Skin epidermis (tissue), 12 donors: ENCODE measurements at regions not wholly inside any gene's neighbourhood (a gene's known extent, or its start where the extent isn't known, plus 50 kb on each side); places are given as distances from the start of the nearest gene placed in this dataset.

Experiments
- H3K27ac ChIP-seq, 21 experiments: fragments of 200-600 bp; sonication (generic) in 11 of 21; one replicate each; pipeline ENCODE4 v1.5.0; 2020; ENCODE audit warnings: mild to moderate bottlenecking in 3 of 21, inconsistent platforms in 2 of 21, moderate library complexity in 2 of 21
- H3K4me3 ChIP-seq, 7 experiments: fragments of 200-600 bp; sonication (generic) in 2 of 7; one replicate each; pipeline ENCODE4 v1.5.0; 2020; ENCODE audit warnings: inconsistent platforms in 2 of 7, mild to moderate bottlenecking in 2 of 7, moderate library complexity in 1 of 7

DNA sequence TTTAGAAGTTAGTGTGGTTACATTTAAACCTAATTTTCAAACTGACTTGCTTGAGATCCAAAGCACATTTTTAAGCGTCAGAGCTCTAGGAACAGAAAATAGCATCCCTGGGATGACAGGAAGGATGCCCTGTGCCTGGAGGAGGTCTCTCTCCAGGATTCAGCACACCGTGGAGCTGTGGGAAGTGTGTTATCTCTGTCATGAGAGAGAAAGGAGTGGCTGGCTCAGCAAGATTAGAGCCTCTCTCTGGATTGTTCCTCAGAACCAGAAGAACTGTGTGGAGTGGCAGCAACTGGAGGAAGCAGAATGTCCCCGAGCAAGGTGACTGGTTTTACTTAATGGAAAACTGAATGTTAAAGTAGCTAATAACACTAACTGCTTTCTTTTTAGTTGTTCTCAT lies 233.6 kb upstream of the TGFBR2 start:
- H3K27ac ChIP-seq, result peak overlapping the region in 1 of 21 experiments; percentile 34
- no peak overlapping the region for H3K4me3 ChIP-seq

DNA sequence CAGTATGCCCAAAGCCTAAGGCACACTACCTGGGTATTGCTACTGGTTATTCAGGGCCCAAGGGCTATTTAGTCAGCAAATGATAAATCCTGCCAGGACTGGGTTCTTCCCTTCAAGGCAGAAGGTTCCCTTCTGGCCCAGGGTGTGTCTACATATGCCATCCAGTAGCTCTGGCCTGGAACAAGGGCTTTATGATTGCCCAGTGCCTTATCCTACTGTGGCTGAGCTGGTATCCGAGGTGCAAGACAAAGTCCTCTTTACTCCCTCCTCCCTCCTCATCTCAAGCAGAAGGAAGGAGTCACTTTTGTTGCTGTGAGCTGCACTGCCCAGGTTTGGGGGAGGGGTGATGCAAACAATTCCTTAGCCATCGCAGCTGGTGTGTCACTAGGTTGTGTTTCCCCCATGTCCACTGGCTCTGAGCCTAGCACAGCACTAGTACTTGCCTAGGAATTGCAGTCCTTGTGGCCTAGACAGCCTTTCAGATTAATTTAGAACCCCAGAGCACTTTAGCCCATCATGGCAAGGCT lies 221.8 kb upstream of the TGFBR2 start:
- Histone ChIP-seq H3K27ac (no peak overlapping the region), H3K4me3 (no peak overlapping the region)

DNA sequence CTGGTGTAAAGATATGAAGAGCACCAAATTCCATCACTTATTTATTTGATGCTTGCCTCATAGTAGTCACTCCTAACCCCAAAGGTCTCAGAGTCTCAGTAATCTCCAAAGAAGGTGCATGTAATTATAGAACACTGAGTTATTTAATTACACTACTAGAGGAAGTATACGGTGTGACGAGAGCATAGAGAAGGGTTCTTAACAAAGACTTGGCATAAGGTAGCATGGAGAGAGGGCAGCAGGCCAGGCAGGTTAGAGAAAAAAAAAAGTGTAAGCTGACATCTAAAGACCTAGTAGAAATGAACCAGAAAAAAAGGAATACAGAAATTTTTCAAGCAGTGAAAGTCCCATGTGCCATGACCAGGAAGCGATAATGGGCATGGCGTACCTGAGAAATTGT lies 213.3 kb upstream of the TGFBR2 start:
- no peak overlapping the region for H3K4me3 ChIP-seq
- no peak overlapping the region for H3K27ac ChIP-seq

DNA sequence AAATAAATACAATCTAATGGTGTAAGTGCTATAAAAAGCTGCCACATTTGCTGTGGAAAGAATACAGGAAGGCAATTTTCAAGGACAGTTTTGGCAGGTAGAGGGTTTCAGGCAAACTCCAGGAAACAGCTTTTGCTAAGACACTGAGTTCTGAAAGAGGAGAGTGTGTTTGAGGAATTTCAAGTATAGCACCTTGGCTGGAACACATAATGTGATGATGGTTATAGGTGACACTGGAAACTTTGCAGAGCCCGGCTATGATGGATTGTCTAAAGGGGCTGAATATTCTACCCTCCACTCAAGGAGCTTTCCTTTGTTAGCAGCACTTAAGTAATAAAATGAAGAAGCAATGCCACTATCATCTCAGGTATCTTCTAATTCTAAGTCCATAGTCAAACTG lies 209.4 kb upstream of the TGFBR2 start:
- Histone ChIP-seq H3K4me3 (no peak overlapping the region), H3K27ac (no peak overlapping the region)

DNA sequence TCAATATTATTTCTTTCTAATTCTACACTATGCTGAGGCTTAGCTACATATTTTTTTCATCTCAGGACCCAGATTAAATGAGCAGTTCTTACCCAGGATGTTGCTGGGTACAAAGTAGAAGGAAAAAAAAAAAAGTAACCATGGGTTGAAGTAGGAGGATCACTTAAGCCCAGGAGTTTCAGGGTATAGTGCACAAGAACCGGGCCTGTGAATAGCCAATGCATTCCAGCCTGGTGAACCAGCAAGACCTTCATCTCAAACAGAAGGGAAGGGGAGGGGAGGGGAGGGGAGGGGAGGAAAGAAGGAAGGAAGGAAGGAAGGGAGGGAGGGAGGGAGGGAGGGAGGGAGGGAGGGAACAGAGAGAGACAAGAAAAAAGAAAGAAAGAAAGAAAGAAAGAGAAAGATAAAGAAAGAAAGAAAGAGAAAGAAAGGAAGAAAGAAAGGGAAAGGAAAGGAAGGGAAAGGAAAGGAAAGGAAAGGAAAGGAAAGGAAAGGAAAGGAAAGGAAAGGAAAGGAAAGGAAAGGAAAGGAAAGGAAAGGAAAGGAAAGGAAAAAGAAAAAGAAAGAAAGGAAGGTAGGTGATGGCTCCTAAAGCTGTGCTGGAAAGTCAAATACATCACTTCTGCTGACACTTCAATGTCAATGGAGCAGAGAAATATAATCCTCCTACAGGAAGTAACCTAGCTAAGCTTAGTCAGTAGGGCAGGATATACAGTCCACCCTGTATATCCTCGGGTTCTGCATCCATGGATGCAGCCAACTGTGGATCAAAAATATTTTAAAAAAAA lies 206.8 kb upstream of the TGFBR2 start:
- Histone ChIP-seq H3K27ac (no peak overlapping the region), H3K4me3 (no peak overlapping the region)

DNA sequence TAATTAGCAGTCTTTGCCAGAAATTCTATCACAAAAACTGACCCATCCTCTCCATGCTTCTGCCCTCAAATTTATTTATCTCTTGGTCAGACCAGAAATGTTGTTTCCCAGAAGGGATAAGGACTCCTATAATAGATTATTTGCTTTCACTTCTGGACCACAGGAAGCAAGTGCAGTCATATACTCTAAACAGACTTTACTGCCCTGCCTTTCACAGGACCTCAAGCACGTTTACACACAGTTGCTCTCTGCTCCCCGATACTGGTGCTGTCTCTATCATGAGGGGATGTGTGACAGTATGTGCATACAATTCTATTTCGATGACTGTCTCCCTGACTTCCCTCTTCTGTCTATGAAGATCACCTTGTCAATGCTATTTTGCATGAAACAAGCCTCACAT lies 205.5 kb upstream of the TGFBR2 start:
- H3K4me3 ChIP-seq, result no peak overlapping the region
- H3K27ac ChIP-seq, result no peak overlapping the region

DNA sequence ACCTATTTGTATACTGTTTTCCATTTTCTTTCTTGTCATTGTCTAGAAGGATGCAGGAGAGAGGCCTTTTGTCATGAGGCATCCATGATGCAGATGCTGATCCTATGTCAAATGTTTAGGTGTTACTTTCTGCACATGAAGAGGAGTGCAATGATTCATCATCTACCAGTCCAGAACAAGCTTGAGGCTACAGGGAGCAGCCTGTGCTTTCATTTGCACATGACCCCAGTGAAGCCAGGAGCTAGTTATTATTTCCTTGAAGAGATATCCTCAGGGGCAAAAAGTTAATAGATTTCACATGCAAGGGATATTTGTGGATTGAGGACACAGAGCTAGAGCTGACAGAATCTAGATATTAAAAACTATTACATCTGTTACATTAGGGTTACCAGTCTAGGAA lies 204.4 kb upstream of the TGFBR2 start:
- no peak overlapping the region for H3K4me3 ChIP-seq
- H3K27ac ChIP-seq, result no peak overlapping the region

DNA sequence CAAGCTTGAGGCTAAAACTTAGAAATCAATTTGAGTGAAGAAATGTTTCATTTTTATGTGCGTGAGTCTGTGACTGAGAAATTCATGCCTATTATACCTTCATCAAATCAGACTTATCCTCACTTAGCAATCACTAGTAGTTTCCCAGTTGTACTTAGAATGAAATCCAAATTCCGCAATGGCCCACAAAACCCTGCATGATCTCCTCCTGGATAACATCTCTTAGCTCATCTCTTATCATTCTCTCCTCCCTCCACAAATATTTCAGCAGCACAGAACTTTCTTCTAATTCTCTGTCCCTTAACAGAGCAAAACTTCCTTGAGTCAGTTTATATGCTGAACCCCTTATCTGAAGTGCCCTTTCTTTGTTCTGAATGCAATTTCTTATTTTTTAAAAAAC lies 198.8 kb upstream of the TGFBR2 start:
- Histone ChIP-seq H3K4me3 (no peak overlapping the region), H3K27ac (no peak overlapping the region)

DNA sequence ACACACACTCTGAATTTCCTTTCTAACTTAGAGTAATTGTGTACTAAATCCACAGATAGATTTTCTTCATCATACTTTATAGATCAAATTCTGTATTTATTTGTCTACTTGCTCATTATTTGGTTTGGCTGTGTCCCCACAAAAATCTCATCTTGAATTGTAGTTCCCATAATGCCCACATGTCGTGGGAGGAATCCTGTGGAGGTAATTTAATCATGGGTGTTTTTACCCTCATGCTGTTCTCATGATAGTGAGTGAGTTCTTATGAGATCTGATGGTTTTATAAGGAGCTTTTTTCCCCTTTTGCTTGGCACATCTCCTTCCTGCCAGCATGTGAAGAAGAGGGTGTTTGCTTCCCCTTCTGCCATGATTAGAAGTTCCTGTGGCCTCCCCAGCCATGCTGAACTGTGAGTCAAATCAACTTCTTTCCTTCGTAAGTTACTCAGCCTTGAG lies 198.3 kb upstream of the TGFBR2 start:
- no peak overlapping the region for H3K27ac ChIP-seq
- no peak overlapping the region for H3K4me3 ChIP-seq

DNA sequence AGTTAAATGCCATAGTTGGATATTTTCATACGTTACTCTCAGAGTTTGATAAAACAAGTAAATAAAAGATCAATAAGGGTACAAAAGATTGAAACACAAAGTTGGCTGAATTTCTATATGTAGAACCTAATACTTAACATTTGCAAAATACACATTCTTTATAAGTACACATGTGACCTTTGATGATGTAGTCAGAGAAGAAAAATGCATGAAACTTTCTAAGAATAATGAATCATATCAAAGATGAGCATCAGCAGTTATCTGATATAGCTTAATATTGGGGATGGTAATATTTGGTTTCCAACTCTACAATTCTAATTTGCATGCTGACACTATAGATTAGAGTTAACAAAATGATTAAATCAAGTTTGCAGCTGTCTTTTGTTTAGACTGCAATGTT lies 188.0 kb upstream of the TGFBR2 start:
- H3K27ac ChIP-seq, result no peak overlapping the region
- no peak overlapping the region for H3K4me3 ChIP-seq

DNA sequence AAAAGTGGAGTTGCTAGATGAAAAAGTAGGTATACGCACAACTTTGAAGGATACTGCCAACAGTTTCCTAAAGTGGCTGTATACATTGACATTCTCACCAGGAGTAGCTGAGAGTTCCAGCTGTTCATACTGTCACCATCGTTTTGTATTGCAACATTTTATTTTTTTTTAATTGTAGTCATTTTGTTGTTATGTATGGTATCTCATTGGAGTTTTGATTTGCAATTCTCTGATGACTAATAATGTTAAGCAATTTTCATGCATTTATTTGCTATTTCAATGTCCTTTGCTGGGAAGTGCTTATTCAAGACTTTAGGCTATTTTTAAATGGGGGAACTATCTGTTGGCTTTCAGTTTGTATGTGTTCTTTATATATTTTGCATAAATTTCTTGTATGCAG lies 185.1 kb upstream of the TGFBR2 start:
- no peak overlapping the region for H3K4me3 ChIP-seq
- H3K27ac ChIP-seq, result no peak overlapping the region

DNA sequence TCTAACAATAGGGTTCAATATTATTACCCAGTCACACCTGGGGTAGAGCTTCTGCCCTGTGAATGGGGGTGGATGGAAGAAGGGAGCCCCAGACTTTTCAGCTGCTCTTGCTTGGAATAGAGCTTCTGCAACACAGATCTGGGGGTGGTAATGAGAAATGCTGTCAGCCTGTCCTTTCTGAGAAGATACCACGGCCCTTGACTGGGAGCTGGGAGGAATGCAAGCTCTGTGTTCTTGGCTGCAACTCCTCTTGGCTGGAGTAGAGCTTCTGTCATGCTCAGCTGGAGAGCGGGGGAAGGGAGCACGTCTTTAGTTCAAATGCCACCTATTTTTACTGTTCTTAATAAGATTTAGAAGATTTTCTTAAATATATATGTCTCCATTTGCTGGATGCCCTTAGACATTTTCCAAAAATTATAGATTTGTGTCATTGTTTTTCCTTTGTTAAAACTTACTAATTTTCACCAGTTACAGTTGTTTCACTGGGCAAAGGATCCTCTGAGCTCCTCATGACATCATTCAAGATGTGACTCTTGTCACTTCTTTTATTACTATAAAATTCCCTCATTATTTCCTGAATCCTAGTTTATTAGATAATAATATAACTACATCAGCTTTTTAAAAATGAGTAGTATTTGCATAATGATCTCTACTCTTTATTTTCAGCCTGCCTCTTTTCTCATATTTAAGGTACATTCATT lies 180.0 kb upstream of the TGFBR2 start:
- Histone ChIP-seq H3K27ac (no peak overlapping the region), H3K4me3 (no peak overlapping the region)

DNA sequence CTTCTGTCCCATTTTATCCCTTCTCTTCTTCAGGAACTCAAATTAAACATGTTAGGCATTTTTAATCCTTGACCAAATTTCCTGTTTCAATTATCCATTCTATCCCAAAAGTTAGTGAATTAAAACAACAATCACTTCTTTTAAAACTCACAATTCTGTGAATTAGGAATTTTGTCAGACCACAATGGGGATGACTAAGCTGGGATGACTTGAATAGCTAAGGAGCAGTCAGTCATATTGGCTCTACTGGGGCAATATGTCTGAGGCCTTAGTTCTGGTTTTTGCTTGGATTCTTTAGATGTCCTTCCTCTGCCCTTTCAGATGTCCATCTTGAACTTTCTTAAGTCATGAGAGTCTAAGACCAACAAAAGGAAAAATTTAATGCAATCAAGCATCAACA lies 178.2 kb upstream of the TGFBR2 start:
- Histone ChIP-seq H3K4me3 (no peak overlapping the region), H3K27ac (no peak overlapping the region)

DNA sequence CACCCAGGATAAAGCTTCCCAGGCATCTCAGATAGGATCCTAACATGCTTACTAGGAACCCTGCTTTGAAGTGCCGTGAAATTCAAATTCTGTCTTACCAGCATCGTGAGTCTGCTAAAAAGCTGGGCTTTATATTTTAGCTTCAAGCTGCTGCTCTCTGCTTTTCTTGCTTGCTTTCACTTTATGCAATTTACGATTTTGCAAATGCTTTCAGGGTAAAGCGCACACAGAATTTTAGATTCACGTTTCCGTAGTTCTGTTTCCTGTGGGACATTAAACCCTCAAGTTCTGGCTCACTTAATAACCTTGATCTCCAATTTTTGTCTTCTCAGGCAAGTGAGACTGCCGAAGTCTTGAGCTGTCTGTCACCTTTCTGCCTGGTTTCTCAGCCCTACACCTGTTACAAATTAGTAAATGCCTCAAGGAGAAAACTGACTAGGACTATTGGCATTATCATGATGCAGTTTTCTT lies 170.5 kb upstream of the TGFBR2 start:
- Histone ChIP-seq H3K4me3 (no peak overlapping the region), H3K27ac (peak overlapping the region in 8 of 21 experiments; percentile 13 to 66 (median 52))

DNA sequence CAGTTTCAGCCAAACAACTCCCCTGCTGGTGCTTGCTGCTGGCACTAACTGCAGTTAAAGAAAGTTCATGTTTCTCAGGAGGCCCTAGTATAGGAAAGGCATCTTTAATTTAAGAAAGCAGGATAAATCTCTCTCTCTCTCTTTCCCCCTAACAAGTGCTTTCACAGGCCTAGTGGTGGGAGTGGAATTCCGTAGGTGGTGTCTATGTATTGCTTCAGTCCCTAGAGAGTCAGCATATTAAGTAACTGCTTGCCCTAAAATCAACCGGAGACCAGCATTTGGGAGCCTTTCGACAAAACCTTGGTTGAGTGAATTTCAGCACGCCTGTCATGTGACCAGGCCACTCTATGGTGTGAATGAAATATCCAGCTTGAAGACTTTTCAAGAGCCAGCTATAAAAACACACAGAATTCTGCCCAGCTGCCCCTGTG lies 169.2 kb upstream of the TGFBR2 start:
- no peak overlapping the region for H3K4me3 ChIP-seq
- peak overlapping the region in 1 of 21 experiments; percentile 16 for H3K27ac ChIP-seq

DNA sequence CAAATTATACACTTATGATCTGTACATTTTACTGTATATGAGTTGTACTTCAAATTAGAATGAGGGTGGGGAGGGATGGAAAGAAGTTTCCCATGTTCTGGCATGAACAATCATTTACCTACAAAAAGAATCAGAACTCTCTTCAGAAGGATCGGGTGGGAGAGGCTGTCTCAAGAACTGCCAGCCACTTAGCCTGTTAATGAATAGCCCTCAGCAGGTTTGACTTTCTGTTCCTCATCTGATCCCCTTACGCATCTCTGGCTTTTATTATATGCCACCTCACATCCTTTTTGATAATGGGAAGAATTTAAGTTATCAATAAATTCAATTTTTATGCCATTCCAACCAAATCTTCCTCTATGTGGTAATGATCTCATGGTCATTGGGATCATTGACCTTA lies 168.3 kb upstream of the TGFBR2 start:
- no peak overlapping the region for H3K4me3 ChIP-seq
- no peak overlapping the region for H3K27ac ChIP-seq

DNA sequence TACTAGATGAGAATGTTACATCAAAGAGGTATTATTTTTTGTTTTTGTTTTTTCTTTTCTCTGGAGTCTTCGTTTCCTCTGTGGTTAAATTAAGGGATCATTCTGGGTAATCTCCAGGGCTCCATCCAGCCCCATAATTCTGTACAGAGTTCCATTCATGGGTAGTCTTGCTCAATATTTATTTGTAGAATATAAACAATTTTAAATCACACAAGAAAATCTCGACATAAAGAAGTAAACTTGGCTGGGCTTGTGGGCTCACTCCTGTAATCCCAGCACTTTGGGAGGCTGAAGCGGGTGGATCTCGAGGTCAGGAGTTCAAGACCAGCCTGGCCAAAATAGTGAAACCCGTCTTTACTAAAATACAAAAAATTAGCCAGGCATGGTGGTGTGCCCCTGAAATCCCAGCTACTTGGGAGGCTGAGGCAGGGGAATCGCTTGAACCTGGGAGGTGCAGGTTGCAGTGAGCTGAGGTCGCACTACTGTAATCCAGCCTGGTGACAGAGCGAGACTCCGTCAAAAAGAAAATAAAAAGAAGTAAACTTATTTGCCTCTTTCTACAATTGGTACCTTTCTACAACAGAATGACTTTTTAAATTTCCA lies 166.8 kb upstream of the TGFBR2 start:
- H3K27ac ChIP-seq, result no peak overlapping the region
- H3K4me3 ChIP-seq, result no peak overlapping the region

DNA sequence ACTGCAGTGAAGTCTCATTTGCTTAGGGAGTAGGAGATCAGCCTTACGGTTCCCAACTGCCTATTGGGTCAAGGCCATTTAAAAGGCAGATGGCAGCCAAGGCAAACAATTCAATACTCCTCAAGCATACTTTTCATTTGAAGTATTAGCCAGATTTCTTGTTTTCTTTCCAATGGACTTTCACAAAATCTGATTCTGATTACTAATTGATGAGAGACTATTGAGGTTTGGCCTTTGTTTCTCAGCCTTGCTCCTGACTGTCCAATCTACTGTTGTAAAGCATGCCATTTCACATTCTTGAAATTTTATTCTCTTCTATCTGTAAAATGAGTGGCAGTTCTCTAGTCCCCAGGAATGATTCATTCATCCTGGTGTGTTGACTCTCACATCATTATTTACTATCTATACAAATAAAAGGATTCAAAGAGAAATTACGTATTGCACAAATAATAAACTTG lies 166.2 kb upstream of the TGFBR2 start:
- H3K27ac ChIP-seq, result no peak overlapping the region

DNA sequence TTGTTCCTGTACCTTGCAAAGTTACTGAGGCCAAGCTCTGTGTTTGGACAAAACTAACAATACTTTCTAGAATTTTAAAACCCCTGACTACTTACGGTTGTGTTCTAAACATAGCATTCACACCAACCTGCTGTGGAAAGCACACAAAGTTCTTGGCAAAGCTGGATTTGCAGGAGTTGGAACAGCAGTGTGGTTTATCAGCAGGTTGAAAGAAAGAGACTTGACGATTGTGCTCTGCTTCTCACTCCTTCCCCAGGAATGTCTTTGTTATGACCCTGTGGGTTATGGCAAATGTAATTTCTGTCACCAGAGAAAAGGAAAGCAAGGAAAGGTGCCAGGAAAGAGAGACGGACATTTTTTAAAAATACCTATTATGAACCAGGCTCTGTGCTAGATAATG lies 165.5 kb upstream of the TGFBR2 start:
- Histone ChIP-seq H3K4me3 (no peak overlapping the region), H3K27ac (no peak overlapping the region)

More for the DNA sequence above, 166.2 kb upstream of the TGFBR2 start:
- H3K4me3 ChIP-seq, result no peak overlapping the region
